Endodermal cell (in vitro differentiated cells): ENCODE measurements at regions not wholly inside any gene's neighbourhood (a gene's known extent, or its start where the extent isn't known, plus 50 kb on each side); places are given as distances from the start of the nearest gene placed in this dataset.

ENCODE experiments used
- DNase-seq: peaks from one replicate; pipeline ENCODE4 v3.0.0-alpha.2; 2017
- H3K27ac ChIP-seq: 2 replicates; pipeline ENCODE4 v1.5.1; 2013; ENCODE audit warnings: mild to moderate bottlenecking, low read depth, low read length, moderate library complexity
- H3K27me3 ChIP-seq: 2 replicates; pipeline ENCODE4 v1.6.1; 2013; ENCODE audit warnings: mild to moderate bottlenecking, low read length, moderate library complexity; ENCODE audit not compliant: insufficient read depth, control insufficient read depth, poor library complexity, severe bottlenecking
- H3K36me3 ChIP-seq: 2 replicates; pipeline ENCODE4 v1.7.0; 2013; ENCODE audit warnings: mild to moderate bottlenecking, low read length, moderate library complexity; ENCODE audit not compliant: control insufficient read depth, insufficient read depth
- H3K4me1 ChIP-seq: one replicate; pipeline ENCODE4 v1.7.0; 2013; ENCODE audit warnings: low read length; ENCODE audit not compliant: control insufficient read depth, insufficient read depth
- H3K4me3 ChIP-seq: 2 replicates; pipeline ENCODE4 v1.5.1; 2013; ENCODE audit warnings: mild to moderate bottlenecking, low read length, moderate library complexity
- H3K9ac ChIP-seq: 2 replicates; pipeline ENCODE4 v1.6.1; 2013; ENCODE audit warnings: mild to moderate bottlenecking, low read length, moderate library complexity; ENCODE audit not compliant: poor library complexity, severe bottlenecking; ENCODE audit errors: extremely low read depth
- H3K9me3 ChIP-seq: 2 replicates; pipeline ENCODE4 v1.6.1; 2013; ENCODE audit warnings: mild to moderate bottlenecking, low read length, moderate library complexity; ENCODE audit not compliant: control insufficient read depth
- H3K27ac Mint-ChIP-seq: 2 replicates; pipeline ENCODE4 v1.8.0; 2020; ENCODE audit warnings: mixed read lengths
- H3K27me3 Mint-ChIP-seq: 2 replicates; pipeline ENCODE4 v1.8.0; 2021; ENCODE audit warnings: mild to moderate bottlenecking, mixed read lengths; ENCODE audit not compliant: insufficient read depth
- H3K36me3 Mint-ChIP-seq: 2 replicates; pipeline ENCODE4 v1.8.0; 2020; ENCODE audit warnings: low read depth, mixed read lengths
- H3K4me1 Mint-ChIP-seq: 2 replicates; pipeline ENCODE4 v1.8.0; 2020; ENCODE audit warnings: mixed read lengths
- H3K4me3 Mint-ChIP-seq: 2 replicates; pipeline ENCODE4 v1.8.0; 2020; ENCODE audit warnings: mild to moderate bottlenecking, moderate library complexity, mixed read lengths
- H3K9me3 Mint-ChIP-seq: 2 replicates; pipeline ENCODE4 v1.8.0; 2020; ENCODE audit warnings: mild to moderate bottlenecking, mixed read lengths
- CTCF ChIP-seq: fragments of 200-600 bp; sonication (generic); conservative IDR thresholded peaks from 2 replicates; pipeline ENCODE4 v1.5.0; 2021; ENCODE audit warnings: antibody characterized with exemption, mild to moderate bottlenecking
- WGBS, 2 experiments: methylation state at CpG; one replicate each; pipeline versions ENCODE4 v1.1.5 to v1.1.7; 2013; ENCODE audit warnings: missing lambda C conversion rate in 2 of 2, mixed read lengths in 1 of 2; ENCODE audit not compliant: insufficient coverage in 1 of 2, insufficient read length in 1 of 2; 5-methylcytosine and 5-hydroxymethylcytosine counted together

- 90 to 92% methylated on average over 2 of the region's 2 CpGs for WGBS, 2 experiments
- H3K4me1 ChIP-seq: no peaks in the 10 kb centered on the region
- H3K36me3 Mint-ChIP-seq: no peaks in the 10 kb centered on the region
- TF ChIP-seq CTCF: no peak
- H3K27ac Mint-ChIP-seq: no peak overlapping the region
- no peak overlapping the region for H3K27ac ChIP-seq
- H3K9ac ChIP-seq: no peak overlapping the region
- no peak overlapping the region for H3K4me3 ChIP-seq
- no peaks in the 10 kb centered on the region for H3K4me1 Mint-ChIP-seq
- no peaks in the 10 kb centered on the region for H3K9me3 Mint-ChIP-seq
- no peaks in the 10 kb centered on the region for H3K27me3 ChIP-seq
- H3K36me3 ChIP-seq: no peaks in the 10 kb centered on the region
- no peaks in the 10 kb centered on the region for H3K27me3 Mint-ChIP-seq
- no peak for DNase-seq
- no peak overlapping the region for H3K4me3 Mint-ChIP-seq
- H3K9me3 ChIP-seq: no peaks in the 10 kb centered on the region
Measured at GRCh38 chr6:74879976-74880375, 325.9 kb downstream of the COL12A1 start.

GRCh38 chr6:74879234-74879633 is 326.6 kb downstream of the COL12A1 start:
- whole genome bisulfite sequencing, 2 experiments: 94 to 100% methylated on average over 2 to 4 of the region's 4 CpGs
- H3K9ac ChIP-seq: no peak overlapping the region
- H3K36me3 ChIP-seq: no peaks in the 10 kb centered on the region
- no peak for TF ChIP-seq CTCF
- H3K27me3 ChIP-seq: no peaks in the 10 kb centered on the region
- H3K27ac ChIP-seq: no peak overlapping the region
- no peaks in the 10 kb centered on the region for H3K36me3 Mint-ChIP-seq
- DNase-seq: no peak
- no peak overlapping the region for H3K4me3 ChIP-seq
- no peaks in the 10 kb centered on the region for H3K4me1 Mint-ChIP-seq
- H3K9me3 Mint-ChIP-seq: no peaks in the 10 kb centered on the region
- no peaks in the 10 kb centered on the region for H3K27me3 Mint-ChIP-seq
- no peaks in the 10 kb centered on the region for H3K9me3 ChIP-seq
- no peak overlapping the region for H3K4me3 Mint-ChIP-seq
- no peak overlapping the region for H3K27ac Mint-ChIP-seq
- H3K4me1 ChIP-seq: no peaks in the 10 kb centered on the region

GRCh38 chr6:74875193-74875592 is 330.7 kb downstream of the COL12A1 start:
- Histone ChIP-seq H3K36me3 (no peaks in the 10 kb centered on the region), H3K27ac (no peak overlapping the region), H3K4me3 (no peak overlapping the region), H3K9me3 (no peaks in the 10 kb centered on the region), H3K9ac (no peak overlapping the region), H3K27me3 (no peaks in the 10 kb centered on the region), H3K4me1 (no peaks in the 10 kb centered on the region)
- H3K36me3 Mint-ChIP-seq: no peaks in the 10 kb centered on the region
- H3K27ac Mint-ChIP-seq: no peak overlapping the region
- H3K9me3 Mint-ChIP-seq: peaks cover 2% of the 10 kb centered on the region
- H3K27me3 Mint-ChIP-seq: no peaks in the 10 kb centered on the region
- no peak overlapping the region for H3K4me3 Mint-ChIP-seq
- 81% methylated on average over 2 of the region's 2 CpGs; no CpG with 5 or more reads in 1 of the 2 experiments for WGBS, 2 experiments
- TF ChIP-seq CTCF: no peak
- no peaks in the 10 kb centered on the region for H3K4me1 Mint-ChIP-seq
- no peak for DNase-seq
